ENCODE measurements at regions not wholly inside any gene's neighbourhood (a gene's known extent, or its start where the extent isn't known, plus 50 kb on each side); places are given as distances from the start of the nearest gene placed in this dataset.

DNA sequence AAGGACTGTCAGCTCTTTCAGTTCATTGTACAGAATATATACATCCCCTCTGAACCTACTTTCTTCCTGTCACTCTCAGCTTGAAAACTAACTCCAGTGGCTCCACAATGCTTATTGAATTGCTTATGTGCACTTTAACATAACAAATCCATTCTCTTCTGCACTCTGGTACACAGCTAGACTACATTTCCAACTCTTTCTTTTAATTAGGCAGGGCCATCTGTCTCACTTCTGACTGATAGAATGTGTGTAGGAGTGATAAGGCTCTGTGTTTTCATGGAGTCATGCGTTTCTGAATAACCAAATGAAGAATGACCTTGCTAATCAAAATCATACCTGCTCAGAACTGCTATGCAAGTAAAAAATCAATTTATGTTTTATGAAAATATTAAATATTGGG is 278.5 kb upstream of the CCDC179 start:
- TF ChIP-seq, protein P1, sequence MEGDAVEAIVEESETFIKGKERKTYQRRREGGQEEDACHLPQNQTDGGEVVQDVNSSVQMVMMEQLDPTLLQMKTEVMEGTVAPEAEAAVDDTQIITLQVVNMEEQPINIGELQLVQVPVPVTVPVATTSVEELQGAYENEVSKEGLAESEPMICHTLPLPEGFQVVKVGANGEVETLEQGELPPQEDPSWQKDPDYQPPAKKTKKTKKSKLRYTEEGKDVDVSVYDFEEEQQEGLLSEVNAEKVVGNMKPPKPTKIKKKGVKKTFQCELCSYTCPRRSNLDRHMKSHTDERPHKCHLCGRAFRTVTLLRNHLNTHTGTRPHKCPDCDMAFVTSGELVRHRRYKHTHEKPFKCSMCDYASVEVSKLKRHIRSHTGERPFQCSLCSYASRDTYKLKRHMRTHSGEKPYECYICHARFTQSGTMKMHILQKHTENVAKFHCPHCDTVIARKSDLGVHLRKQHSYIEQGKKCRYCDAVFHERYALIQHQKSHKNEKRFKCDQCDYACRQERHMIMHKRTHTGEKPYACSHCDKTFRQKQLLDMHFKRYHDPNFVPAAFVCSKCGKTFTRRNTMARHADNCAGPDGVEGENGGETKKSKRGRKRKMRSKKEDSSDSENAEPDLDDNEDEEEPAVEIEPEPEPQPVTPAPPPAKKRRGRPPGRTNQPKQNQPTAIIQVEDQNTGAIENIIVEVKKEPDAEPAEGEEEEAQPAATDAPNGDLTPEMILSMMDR (IDR thresholded peaks at IDR 0.05; ENCODE audit: low read depth, low read length), result no peak
- no peak overlapping the region for H3K4me3 ChIP-seq (replicated peaks in 1 of 2; ENCODE audit: low read depth in 2 of 2, low read length in 2 of 2)
- no peak for DNase-seq (ENCODE audit: low read depth in 2 of 2)

DNA sequence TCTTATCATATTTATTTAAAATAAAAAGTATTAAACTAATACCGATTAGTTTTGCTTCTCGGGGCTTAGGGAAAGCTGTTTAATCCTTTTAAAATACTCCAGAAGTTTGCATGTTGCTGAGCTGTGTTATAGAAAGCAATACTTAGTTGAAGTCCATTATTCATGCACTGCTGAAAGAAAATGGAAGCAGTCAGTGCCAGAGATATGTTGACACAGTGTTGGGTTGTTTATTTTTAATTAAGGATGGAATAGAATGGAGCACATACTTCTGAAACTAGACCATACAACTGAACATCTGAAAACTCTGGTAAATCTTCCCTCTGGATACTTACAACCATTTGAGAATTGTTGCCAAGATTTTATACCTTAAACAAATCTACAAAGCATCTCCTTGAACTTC is 282.7 kb upstream of the CCDC179 start:
- TF ChIP-seq, protein P1 (IDR thresholded peaks at IDR 0.05; ENCODE audit: low read depth, low read length), result no peak
- H3K4me3 ChIP-seq (replicated peaks in 1 of 2; ENCODE audit: low read depth in 2 of 2, low read length in 2 of 2), result no peak overlapping the region
- no peak for DNase-seq (ENCODE audit: low read depth in 2 of 2)

DNA sequence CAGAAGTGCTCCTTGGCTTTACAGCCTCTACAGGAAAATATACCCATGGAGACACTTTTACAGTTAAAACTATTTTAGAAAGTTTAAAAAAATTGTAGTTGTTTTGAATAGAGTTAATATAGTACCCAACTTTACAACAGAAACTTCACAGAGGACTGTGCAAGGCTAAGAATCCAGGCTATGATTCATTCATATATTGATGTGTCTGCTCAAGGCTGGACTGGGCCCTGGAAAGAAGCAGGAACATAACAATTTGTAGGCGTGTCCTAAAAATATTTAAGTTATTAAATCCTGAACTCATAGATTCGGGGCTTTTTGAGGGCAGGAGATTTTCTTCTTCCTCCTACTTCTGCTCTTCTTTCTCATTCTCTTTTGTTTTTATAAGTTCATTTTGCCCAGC is 291.5 kb upstream of the CCDC179 start:
- TF ChIP-seq, protein P1 (IDR thresholded peaks at IDR 0.05; ENCODE audit: low read depth, low read length), result no peak
- no peak for DNase-seq (ENCODE audit: low read depth in 2 of 2)
- no peak overlapping the region for H3K4me3 ChIP-seq (replicated peaks in 1 of 2; ENCODE audit: low read depth in 2 of 2, low read length in 2 of 2)

DNA sequence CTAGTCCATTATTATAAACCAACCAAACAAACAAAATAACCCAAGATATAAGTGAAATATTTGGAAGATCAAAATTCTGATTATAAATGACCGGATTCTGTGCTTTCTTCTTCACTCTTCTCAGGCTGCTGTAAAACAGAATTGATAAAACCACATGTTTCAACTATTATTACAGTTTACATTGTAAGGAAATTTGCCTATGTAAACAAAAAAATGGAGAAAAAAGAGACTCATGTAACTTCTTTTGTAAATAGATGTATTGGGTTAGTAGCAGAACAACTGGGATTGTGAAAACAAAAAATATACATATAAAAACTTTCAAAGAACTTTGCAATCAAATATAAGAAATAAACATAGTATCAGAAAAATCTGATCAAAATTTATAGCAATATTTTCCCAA is 295.2 kb upstream of the CCDC179 start:
- H3K4me3 ChIP-seq (replicated peaks in 1 of 2; ENCODE audit: low read depth in 2 of 2, low read length in 2 of 2), result no peak overlapping the region
- TF ChIP-seq, protein P1 (IDR thresholded peaks at IDR 0.05; ENCODE audit: low read depth, low read length), result no peak
- DNase-seq (ENCODE audit: low read depth in 2 of 2), result no peak

DNA sequence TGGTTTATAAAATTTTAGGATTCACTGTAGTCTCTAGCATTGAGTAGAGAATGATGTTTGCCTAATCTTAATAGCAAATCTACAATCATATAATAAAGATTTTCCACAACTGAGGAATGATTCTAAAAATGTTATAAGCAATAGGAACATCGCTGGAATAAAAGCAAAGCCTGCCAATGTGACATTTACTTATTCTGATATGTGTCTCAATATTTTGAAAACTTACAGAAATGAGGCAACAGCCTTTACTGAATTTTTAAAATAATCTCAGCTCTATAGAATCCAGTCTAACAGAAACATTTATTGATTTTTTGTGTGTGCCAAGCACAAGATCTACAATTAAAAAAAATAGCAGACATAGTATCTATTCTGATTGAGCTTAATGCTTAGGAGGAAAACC is 303.7 kb upstream of the CCDC179 start:
- H3K4me3 ChIP-seq (replicated peaks in 1 of 2; ENCODE audit: low read depth in 2 of 2, low read length in 2 of 2), result no peak overlapping the region
- TF ChIP-seq, protein P1 (IDR thresholded peaks at IDR 0.05; ENCODE audit: low read depth, low read length), result no peak
- DNase-seq (ENCODE audit: low read depth in 2 of 2), result no peak

DNA sequence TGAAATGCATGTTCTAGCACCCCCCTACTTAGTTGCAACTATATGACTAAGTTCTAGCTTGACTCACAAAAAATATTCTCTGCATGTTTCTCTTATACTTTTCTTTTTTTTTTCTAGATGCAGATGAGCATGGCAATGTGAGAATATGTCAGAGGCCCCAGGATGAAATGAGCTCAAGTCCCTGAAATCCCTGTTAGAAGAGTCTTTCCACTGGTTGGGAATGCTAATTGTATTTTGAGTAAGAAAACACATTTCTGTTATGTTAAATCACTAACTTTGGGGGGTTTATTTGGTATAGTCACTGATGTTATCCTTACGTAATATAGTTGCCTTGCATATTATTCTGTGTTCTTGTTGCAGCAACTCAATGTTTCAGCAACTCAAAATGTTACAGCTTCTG is 306.1 kb upstream of the CCDC179 start:
- TF ChIP-seq, protein P1 (IDR thresholded peaks at IDR 0.05; ENCODE audit: low read depth, low read length), result no peak
- no peak overlapping the region for H3K4me3 ChIP-seq (replicated peaks in 1 of 2; ENCODE audit: low read depth in 2 of 2, low read length in 2 of 2)
- no peak for DNase-seq (ENCODE audit: low read depth in 2 of 2)

DNA sequence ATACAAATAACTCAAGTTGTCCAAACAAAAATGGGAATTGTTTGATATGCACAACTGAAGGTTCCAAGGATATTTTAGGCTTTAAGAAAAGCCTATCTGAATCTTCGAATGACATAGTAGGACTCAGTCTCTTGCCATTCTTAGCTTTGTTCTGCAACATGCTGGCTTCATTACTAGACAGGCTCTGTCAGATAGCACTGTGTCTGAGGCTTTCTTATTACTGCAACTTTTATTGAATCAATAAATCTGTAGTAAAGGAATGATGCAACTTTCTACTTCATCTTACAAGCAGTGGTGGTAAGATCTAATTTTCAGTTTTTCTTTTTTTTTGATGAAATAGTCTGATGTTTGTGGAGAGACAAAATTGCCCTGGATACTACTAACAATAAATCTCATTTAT is 319.3 kb upstream of the CCDC179 start:
- TF ChIP-seq, protein P1 (IDR thresholded peaks at IDR 0.05; ENCODE audit: low read depth, low read length), result no peak
- no peak overlapping the region for H3K4me3 ChIP-seq (replicated peaks in 1 of 2; ENCODE audit: low read depth in 2 of 2, low read length in 2 of 2)
- no peak for DNase-seq (ENCODE audit: low read depth in 2 of 2)

All from cardiac fibroblast (primary cell).